ENCODE measurements at regions not wholly inside any gene's neighbourhood (a gene's known extent, or its start where the extent isn't known, plus 50 kb on each side); places are given as distances from the start of the nearest gene placed in this dataset.

DNA sequence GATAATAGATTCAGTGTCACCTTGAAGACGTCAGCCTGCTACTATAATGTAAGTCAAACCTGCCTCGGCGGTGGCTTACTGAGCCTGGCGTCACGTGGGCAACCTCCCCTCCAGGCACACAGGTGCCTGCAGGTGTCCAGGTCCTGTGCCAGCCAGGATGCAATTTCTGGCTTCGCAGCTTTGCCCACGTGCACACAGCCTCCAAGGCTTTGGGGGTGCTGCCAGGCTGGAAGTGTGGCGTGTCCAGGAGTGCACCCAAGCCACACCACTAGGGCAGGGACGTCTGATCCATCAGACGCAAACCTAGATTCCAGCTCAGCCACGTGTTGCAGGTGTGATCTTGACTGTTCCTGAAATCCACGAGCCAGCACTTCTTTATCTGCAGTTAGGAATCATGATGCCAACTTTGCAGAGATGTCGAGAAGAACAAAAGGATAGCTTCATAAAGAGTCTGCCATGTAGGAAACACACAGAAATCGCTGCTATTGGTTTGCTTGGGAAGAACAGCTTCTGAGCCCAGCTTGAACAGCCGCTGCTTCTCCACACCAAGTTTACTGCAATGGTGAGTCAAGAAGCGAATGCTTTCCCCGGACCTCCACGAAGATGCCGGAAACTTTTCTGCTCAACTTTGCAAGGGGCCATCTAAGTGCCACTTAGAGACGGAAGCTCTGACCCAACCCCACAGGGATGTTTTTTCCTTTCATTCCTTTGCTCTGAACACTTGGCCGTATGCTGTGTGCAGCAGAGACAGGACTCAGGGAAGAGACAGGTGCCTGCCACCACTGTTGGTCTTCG is 84.2 kb upstream of the SALL3 start:
- POLR2A ChIA-PET (ENCODE audit: low non-redundant PET): no interaction called here
- CTCF ChIA-PET: no interaction called here
- Histone ChIP-seq H3K9me3 (ENCODE audit: low read depth, low read length, poor library complexity, severe bottlenecking) (peaks cover 3% of the 10 kb centered on the region), H3K27me3 (replicated peaks; ENCODE audit: insufficient read depth, low read depth, low read length, poor library complexity) (no peaks in the 10 kb centered on the region), H3K4me3 (ENCODE audit: low read depth, low read length, poor library complexity, severe bottlenecking) (no peak overlapping the region), H3K4me1 (ENCODE audit: insufficient read depth, low read length, poor library complexity, severe bottlenecking) (no peaks in the 10 kb centered on the region), H3K27ac (ENCODE audit: low read depth, low read length, poor library complexity, severe bottlenecking) (no peak overlapping the region), H3K36me3 (ENCODE audit: insufficient read depth, low read length, poor library complexity, severe bottlenecking) (no peaks in the 10 kb centered on the region)
- intact Hi-C loops (cut with micrococcal nuclease; ENCODE audit: unreplicated experiment): no loop called here
- no peak for TF ChIP-seq CTCF (conservative IDR thresholded peaks at IDR 0.05; ENCODE audit: low read depth, low read length)
- no peak for TF ChIP-seq EZH2 (IDR thresholded peaks at IDR 0.05; ENCODE audit: borderline replicate concordance, low read depth, low read length, poor library complexity, severe bottlenecking)
- BruUV-seq (replicated peaks): no TSS peak
- DNase-seq (ENCODE audit: low spot score): no peak

DNA sequence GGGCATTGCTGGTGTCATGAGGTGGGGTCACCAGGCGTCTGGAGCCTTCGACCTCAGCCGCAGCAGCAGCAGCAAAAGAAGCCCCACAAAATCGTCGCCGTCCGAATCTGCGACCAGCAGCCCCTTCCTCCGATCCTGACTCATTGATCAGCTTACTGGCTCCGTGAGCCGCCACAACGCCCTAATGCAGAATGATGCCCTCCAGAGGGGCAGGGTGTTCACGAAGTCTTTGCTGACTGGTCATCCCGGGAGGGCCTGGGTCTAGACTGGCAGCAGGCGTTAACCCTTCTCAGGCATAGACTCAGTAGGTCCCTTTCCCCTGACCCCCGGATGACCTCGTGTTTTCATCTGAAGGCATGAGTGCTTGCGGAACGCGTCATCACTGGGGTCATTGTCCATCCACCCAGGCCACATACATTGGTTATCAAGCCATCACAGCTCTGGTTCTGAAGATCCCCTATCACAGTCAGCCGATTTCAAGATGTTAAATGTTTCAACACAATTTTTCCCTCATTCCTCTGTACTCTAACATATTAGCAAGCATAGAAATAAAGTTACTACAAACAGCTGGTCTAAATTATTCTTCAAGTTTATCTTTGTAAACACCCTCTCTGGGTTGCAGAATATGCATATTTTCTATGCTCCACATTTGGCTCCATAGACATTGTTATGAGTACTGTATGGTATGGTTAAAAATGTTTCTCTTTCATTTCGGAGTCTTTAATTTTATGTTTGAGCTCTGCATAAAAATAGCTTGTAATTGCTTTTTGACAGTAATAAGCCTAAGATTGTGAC is 83.3 kb upstream of the SALL3 start:
- Histone ChIP-seq H3K4me1 (ENCODE audit: insufficient read depth, low read length, poor library complexity, severe bottlenecking) (no peaks in the 10 kb centered on the region), H3K9me3 (ENCODE audit: low read depth, low read length, poor library complexity, severe bottlenecking) (peaks cover 3% of the 10 kb centered on the region), H3K27me3 (replicated peaks; ENCODE audit: insufficient read depth, low read depth, low read length, poor library complexity) (no peaks in the 10 kb centered on the region), H3K36me3 (ENCODE audit: insufficient read depth, low read length, poor library complexity, severe bottlenecking) (no peaks in the 10 kb centered on the region), H3K27ac (ENCODE audit: low read depth, low read length, poor library complexity, severe bottlenecking) (no peak overlapping the region), H3K4me3 (ENCODE audit: low read depth, low read length, poor library complexity, severe bottlenecking) (no peak overlapping the region)
- no peak for TF ChIP-seq EZH2 (IDR thresholded peaks at IDR 0.05; ENCODE audit: borderline replicate concordance, low read depth, low read length, poor library complexity, severe bottlenecking)
- no peak for TF ChIP-seq CTCF (conservative IDR thresholded peaks at IDR 0.05; ENCODE audit: low read depth, low read length)
- DNase-seq (ENCODE audit: low spot score): no peak
- intact Hi-C loops (cut with micrococcal nuclease; ENCODE audit: unreplicated experiment): no loop called here
- BruUV-seq (replicated peaks): no TSS peak
- ChIA-PET POLR2A (ENCODE audit: low non-redundant PET) (no interaction called here), CTCF (no interaction called here)

- TF ChIP-seq EZH2 (IDR thresholded peaks at IDR 0.05; ENCODE audit: borderline replicate concordance, low read depth, low read length, poor library complexity, severe bottlenecking): no peak
- no peak for TF ChIP-seq CTCF (conservative IDR thresholded peaks at IDR 0.05; ENCODE audit: low read depth, low read length)
- intact Hi-C loops (cut with micrococcal nuclease; ENCODE audit: unreplicated experiment): no loop called here
- POLR2A ChIA-PET (ENCODE audit: low non-redundant PET): no interaction called here
Observed at GRCh38 chr18:78898066-78898465, 81.6 kb upstream of the SALL3 start.

More at GRCh38 chr18:78898066-78898465, 81.6 kb upstream of the SALL3 start:
- Histone ChIP-seq H3K9me3 (ENCODE audit: low read depth, low read length, poor library complexity, severe bottlenecking) (peaks cover 3% of the 10 kb centered on the region), H3K4me1 (ENCODE audit: insufficient read depth, low read length, poor library complexity, severe bottlenecking) (no peaks in the 10 kb centered on the region), H3K27ac (ENCODE audit: low read depth, low read length, poor library complexity, severe bottlenecking) (no peak overlapping the region), H3K36me3 (ENCODE audit: insufficient read depth, low read length, poor library complexity, severe bottlenecking) (no peaks in the 10 kb centered on the region), H3K4me3 (ENCODE audit: low read depth, low read length, poor library complexity, severe bottlenecking) (no peak overlapping the region), H3K27me3 (replicated peaks; ENCODE audit: insufficient read depth, low read depth, low read length, poor library complexity) (no peaks in the 10 kb centered on the region)
- CTCF ChIA-PET: no interaction called here
- no TSS peak for BruUV-seq (replicated peaks)
- DNase-seq (ENCODE audit: low spot score): no peak
